Upper lobe of left lung (tissue), 4 donors: ENCODE measurements at regions not wholly inside any gene's neighbourhood (a gene's known extent, or its start where the extent isn't known, plus 50 kb on each side); places are given as distances from the start of the nearest gene placed in this dataset.

Experiments
- CTCF ChIP-seq, 6 experiments: fragments of 450-650 bp in 4 of 6; fragments of 200-600 bp in 2 of 6; sonication (generic) in 2 of 6; IDR thresholded peaks; one replicate each; pipeline ENCODE4 v1.5.1; 2016 to 2019; ENCODE audit warnings: antibody characterized with exemption in 6 of 6
- POLR2A ChIP-seq, 4 donors: fragments of 450-650 bp; IDR thresholded peaks; one replicate each; pipeline ENCODE4 v1.5.1; 2016 to 2017; ENCODE audit warnings: antibody characterized with exemption in 4 of 4, mild to moderate bottlenecking in 2 of 4
- POLR2AphosphoS5 ChIP-seq, 2 donors: sonication (generic); formaldehyde crosslinking; IDR thresholded peaks; one replicate each; pipeline ENCODE4 v1.5.1; 2017; ENCODE audit warnings: antibody characterized with exemption in 2 of 2

GRCh38 chr4:170306208-170306607 lies 216.5 kb upstream of the AADAT start:
- TF ChIP-seq CTCF (IDR thresholded peaks at IDR 0.05) (no peak), POLR2A (IDR thresholded peaks at IDR 0.05) (no peak), POLR2AphosphoS5 (IDR thresholded peaks at IDR 0.05) (no peak)
